ENCODE measurements at regions not wholly inside any gene's neighbourhood (a gene's known extent, or its start where the extent isn't known, plus 50 kb on each side); places are given as distances from the start of the nearest gene placed in this dataset.

- DNase-seq: no peak
Observed at GRCh38 chr5:2220741-2221140, 338.0 kb upstream of the IRX4 start.

- no peak for DNase-seq
Observed at GRCh38 chr5:2219149-2219776, 336.5 kb upstream of the IRX4 start.

- DNase-seq: no peak
Observed at GRCh38 chr5:2217219-2217618, 334.5 kb upstream of the IRX4 start.

- DNase-seq: no peak
Observed at GRCh38 chr5:2214910-2215590, 332.3 kb upstream of the IRX4 start.

- DNase-seq: no peak
Observed at GRCh38 chr5:2213121-2213730, 330.5 kb upstream of the IRX4 start.

- no peak for DNase-seq
Observed at GRCh38 chr5:2212481-2212880, 329.8 kb upstream of the IRX4 start.

- DNase-seq: no peak
Observed at GRCh38 chr5:2208239-2208544, 325.5 kb upstream of the IRX4 start.

- DNase-seq: no peak
Observed at GRCh38 chr5:2207416-2208238, 324.9 kb upstream of the IRX4 start.

- no peak for DNase-seq
Observed at GRCh38 chr5:2207109-2207399, 324.3 kb upstream of the IRX4 start.

- no peak for DNase-seq
Observed at GRCh38 chr5:2206293-2207108, 323.8 kb upstream of the IRX4 start.

GRCh38 chr5:2205596-2206226 lies 323.0 kb upstream of the IRX4 start:
- DNase-seq: no peak

GRCh38 chr5:2205185-2205585 lies 322.5 kb upstream of the IRX4 start:
- no peak for DNase-seq

- no peak for DNase-seq
Observed at GRCh38 chr5:2204366-2205184, 321.9 kb upstream of the IRX4 start.

- DNase-seq: no peak
Observed at GRCh38 chr5:2203774-2204173, 321.0 kb upstream of the IRX4 start.

- DNase-seq: no peak
Observed at GRCh38 chr5:2201832-2202231, 319.1 kb upstream of the IRX4 start.

GRCh38 chr5:2201421-2201820 lies 318.7 kb upstream of the IRX4 start:
- DNase-seq: no peak

- DNase-seq: no peak
Observed at GRCh38 chr5:2201011-2201410, 318.3 kb upstream of the IRX4 start.

- DNase-seq: no peak
Observed at GRCh38 chr5:2200261-2200950, 317.7 kb upstream of the IRX4 start.

- no peak for DNase-seq
Observed at GRCh38 chr5:2199697-2200096, 317.0 kb upstream of the IRX4 start.

GRCh38 chr5:2196989-2197619 lies 314.4 kb upstream of the IRX4 start:
- DNase-seq: no peak

- no peak for DNase-seq
Observed at GRCh38 chr5:2196416-2196815, 313.7 kb upstream of the IRX4 start.
